ENCODE measurements at regions not wholly inside any gene's neighbourhood (a gene's known extent, or its start where the extent isn't known, plus 50 kb on each side); places are given as distances from the start of the nearest gene placed in this dataset.

GRCh38 chr5:20494706-20495105 is 506.7 kb upstream of the CDH18 start:
- no peak for TF ChIP-seq MAX (IDR thresholded peaks at IDR 0.05; ENCODE audit: low read depth, low read length)
- TF ChIP-seq CTCF (IDR thresholded peaks at IDR 0.05; ENCODE audit: low read depth, low read length): no peak
- no peak for TF ChIP-seq POLR2A (IDR thresholded peaks at IDR 0.05; ENCODE audit: extremely low read depth, insufficient read length)
- TF ChIP-seq MYC (IDR thresholded peaks at IDR 0.05; ENCODE audit: low read depth, low read length): no peak
- H3K4me3 ChIP-seq (ENCODE audit: low read depth, low read length): no peak overlapping the region

GRCh38 chr5:20486826-20487225 is 498.8 kb upstream of the CDH18 start:
- DNase-seq (ENCODE audit: low read depth): no peak
- H3K4me3 ChIP-seq (ENCODE audit: low read depth, low read length): no peak overlapping the region
- TF ChIP-seq POLR2A (IDR thresholded peaks at IDR 0.05; ENCODE audit: extremely low read depth, insufficient read length) (no peak), CTCF (IDR thresholded peaks at IDR 0.05; ENCODE audit: low read depth, low read length) (no peak), MAX (IDR thresholded peaks at IDR 0.05; ENCODE audit: low read depth, low read length) (no peak), MYC (IDR thresholded peaks at IDR 0.05; ENCODE audit: low read depth, low read length) (no peak)

More at GRCh38 chr5:20494706-20495105, 506.7 kb upstream of the CDH18 start:
- no peak for DNase-seq (ENCODE audit: low read depth)

GRCh38 chr5:20476016-20476415 is 488.0 kb upstream of the CDH18 start:
- no peak for TF ChIP-seq CTCF (IDR thresholded peaks at IDR 0.05; ENCODE audit: low read depth, low read length)
- no peak for TF ChIP-seq POLR2A (IDR thresholded peaks at IDR 0.05; ENCODE audit: extremely low read depth, insufficient read length)
- no peak for TF ChIP-seq MAX (IDR thresholded peaks at IDR 0.05; ENCODE audit: low read depth, low read length)
- TF ChIP-seq MYC (IDR thresholded peaks at IDR 0.05; ENCODE audit: low read depth, low read length): no peak
- no peak overlapping the region for H3K4me3 ChIP-seq (ENCODE audit: low read depth, low read length)
- no peak for DNase-seq (ENCODE audit: low read depth)

- H3K4me3 ChIP-seq (ENCODE audit: low read depth, low read length): no peak overlapping the region
- no peak for TF ChIP-seq MAX (IDR thresholded peaks at IDR 0.05; ENCODE audit: low read depth, low read length)
- no peak for TF ChIP-seq POLR2A (IDR thresholded peaks at IDR 0.05; ENCODE audit: extremely low read depth, insufficient read length)
- no peak for TF ChIP-seq CTCF (IDR thresholded peaks at IDR 0.05; ENCODE audit: low read depth, low read length)
- no peak for TF ChIP-seq MYC (IDR thresholded peaks at IDR 0.05; ENCODE audit: low read depth, low read length)
- no peak for DNase-seq (ENCODE audit: low read depth)
These were observed 483.0 kb upstream of the CDH18 start for GRCh38 chr5:20470997-20471396.

- TF ChIP-seq MYC (IDR thresholded peaks at IDR 0.05; ENCODE audit: low read depth, low read length) (no peak), POLR2A (IDR thresholded peaks at IDR 0.05; ENCODE audit: extremely low read depth, insufficient read length) (no peak), MAX (IDR thresholded peaks at IDR 0.05; ENCODE audit: low read depth, low read length) (no peak), CTCF (IDR thresholded peaks at IDR 0.05; ENCODE audit: low read depth, low read length) (no peak)
These were observed 481.8 kb upstream of the CDH18 start for GRCh38 chr5:20469792-20470191.

GRCh38 chr5:20469390-20469789 is 481.4 kb upstream of the CDH18 start:
- TF ChIP-seq MAX (IDR thresholded peaks at IDR 0.05; ENCODE audit: low read depth, low read length): no peak
- H3K4me3 ChIP-seq (ENCODE audit: low read depth, low read length): no peak overlapping the region
- no peak for DNase-seq (ENCODE audit: low read depth)

More at GRCh38 chr5:20469792-20470191, 481.8 kb upstream of the CDH18 start:
- no peak for DNase-seq (ENCODE audit: low read depth)
- H3K4me3 ChIP-seq (ENCODE audit: low read depth, low read length): no peak overlapping the region
